ENCODE measurements at regions not wholly inside any gene's neighbourhood (a gene's known extent, or its start where the extent isn't known, plus 50 kb on each side); places are given as distances from the start of the nearest gene placed in this dataset.

DNA sequence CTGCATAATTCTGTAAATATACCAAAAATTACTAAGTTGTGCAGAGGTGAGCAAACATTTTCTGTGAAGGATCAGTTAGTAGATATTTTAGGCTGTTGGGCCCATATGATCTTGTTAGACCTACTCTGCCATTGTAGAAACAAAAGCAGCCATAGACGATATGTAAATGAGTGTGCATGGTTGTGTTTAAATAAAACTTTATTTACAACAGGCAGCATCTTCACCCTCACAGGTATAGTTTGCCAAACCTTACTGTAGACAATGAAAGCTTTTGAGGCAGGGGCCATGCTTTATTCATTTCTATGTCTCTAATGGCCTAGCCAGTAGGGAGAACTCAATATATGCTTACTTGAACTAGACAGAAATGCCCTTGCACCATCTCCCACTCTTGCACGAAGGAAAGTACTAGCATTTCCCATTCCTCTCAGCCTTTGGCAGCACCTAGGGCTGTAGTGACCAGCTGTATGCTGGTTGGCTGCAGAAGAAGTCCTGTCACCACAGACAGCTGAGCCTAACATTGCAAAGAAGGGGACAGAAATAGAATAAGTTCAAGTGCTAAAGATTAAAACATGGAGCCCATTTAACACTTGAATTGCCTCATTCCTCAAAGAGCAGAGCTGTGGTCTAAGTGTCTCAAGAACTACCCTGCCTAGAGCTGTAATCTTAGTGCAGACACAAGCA is 305.1 kb upstream of the MGAT5 start:
- H3K4me3 ChIP-seq (ENCODE audit: low read depth, low read length): no peak overlapping the region
- DNase-seq (ENCODE audit: low read depth): no peak
- TF ChIP-seq, protein P1, sequence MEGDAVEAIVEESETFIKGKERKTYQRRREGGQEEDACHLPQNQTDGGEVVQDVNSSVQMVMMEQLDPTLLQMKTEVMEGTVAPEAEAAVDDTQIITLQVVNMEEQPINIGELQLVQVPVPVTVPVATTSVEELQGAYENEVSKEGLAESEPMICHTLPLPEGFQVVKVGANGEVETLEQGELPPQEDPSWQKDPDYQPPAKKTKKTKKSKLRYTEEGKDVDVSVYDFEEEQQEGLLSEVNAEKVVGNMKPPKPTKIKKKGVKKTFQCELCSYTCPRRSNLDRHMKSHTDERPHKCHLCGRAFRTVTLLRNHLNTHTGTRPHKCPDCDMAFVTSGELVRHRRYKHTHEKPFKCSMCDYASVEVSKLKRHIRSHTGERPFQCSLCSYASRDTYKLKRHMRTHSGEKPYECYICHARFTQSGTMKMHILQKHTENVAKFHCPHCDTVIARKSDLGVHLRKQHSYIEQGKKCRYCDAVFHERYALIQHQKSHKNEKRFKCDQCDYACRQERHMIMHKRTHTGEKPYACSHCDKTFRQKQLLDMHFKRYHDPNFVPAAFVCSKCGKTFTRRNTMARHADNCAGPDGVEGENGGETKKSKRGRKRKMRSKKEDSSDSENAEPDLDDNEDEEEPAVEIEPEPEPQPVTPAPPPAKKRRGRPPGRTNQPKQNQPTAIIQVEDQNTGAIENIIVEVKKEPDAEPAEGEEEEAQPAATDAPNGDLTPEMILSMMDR (IDR thresholded peaks at IDR 0.05; ENCODE audit: low read depth, low read length, missing control alignments): no peak

DNA sequence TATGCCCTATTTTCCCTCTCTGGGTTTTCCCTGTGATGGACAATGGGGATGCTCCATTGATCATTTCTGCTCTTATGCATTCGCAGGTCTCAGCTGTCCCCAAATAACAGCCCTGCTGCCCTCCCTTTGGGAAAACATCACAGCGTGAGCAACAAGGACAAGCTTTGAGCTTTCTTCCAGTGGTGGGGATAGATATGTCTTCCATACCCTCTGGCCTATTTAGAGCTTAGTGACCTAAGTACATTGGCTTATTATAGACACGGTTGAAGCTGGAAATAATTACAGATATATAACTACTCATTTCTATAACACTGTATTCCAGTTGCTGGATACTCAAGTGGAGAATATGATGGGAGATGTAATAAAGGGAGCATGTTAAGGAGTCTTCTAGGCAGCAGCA is 304.3 kb upstream of the MGAT5 start:
- TF ChIP-seq, protein P1 (IDR thresholded peaks at IDR 0.05; ENCODE audit: low read depth, low read length, missing control alignments): no peak
- DNase-seq (ENCODE audit: low read depth): no peak
- H3K4me3 ChIP-seq (ENCODE audit: low read depth, low read length): no peak overlapping the region

DNA sequence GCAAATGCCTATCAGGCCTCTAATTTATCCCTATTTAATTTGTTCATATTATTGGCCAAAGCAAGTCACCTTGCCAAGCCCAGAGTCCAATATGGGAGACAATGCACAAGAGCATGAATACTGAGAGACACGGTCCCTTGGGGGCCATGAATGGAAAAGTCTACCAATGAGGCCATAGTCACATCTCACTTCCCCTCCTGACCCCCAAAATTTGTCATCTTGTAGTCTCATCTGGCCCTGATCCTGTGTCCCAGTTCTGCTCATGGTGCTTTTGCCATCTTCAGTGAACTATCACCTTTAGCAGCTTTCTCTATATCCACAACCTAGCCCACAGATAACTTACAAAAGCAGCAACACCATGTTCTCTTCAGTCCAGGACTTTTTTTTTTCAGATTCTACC is 302.7 kb upstream of the MGAT5 start:
- TF ChIP-seq, protein P1 (IDR thresholded peaks at IDR 0.05; ENCODE audit: low read depth, low read length, missing control alignments): no peak
- no peak overlapping the region for H3K4me3 ChIP-seq (ENCODE audit: low read depth, low read length)
- DNase-seq (ENCODE audit: low read depth): no peak

DNA sequence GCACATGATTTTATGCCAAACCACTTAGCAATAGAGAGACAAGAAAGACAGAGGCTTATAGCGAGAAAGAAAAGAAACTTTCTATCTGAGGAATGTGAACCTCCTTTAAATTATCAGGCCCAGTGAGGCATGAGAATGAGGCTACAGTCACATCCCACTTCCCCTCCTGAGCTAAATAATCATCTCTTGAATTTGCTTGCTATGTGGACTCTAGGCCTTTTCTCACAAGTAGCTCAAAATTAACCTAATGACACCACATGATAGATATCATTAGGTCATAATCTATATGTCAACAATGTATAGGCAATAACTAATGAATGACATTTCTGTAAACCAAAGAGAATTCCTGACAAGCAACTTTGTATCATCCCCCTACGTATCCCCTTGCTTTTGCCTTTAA is 301.5 kb upstream of the MGAT5 start:
- DNase-seq (ENCODE audit: low read depth): no peak
- TF ChIP-seq, protein P1 (IDR thresholded peaks at IDR 0.05; ENCODE audit: low read depth, low read length, missing control alignments): no peak

DNA sequence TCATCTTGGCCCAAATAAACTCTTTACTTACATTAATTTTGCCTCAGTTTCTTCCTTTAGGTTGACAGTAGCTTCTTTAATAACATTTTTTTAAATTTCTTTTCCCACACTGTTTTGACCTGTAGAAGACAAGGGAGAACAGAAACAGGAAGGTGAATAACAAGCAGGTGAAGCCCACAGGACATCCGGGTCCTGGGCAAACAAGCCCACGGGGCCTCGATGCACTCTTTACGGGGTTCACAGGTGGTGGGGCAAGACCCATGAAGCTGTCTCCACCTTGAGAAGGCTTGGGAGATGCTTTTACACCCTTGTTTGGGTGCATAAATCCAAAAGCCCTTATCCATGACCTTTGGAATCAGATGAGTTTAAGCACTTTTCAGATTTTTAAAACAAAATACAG is 301.0 kb upstream of the MGAT5 start:
- DNase-seq (ENCODE audit: low read depth): no peak
- TF ChIP-seq, protein P1 (IDR thresholded peaks at IDR 0.05; ENCODE audit: low read depth, low read length, missing control alignments): no peak
- no peak overlapping the region for H3K4me3 ChIP-seq (ENCODE audit: low read depth, low read length)

More for the DNA sequence above, 301.5 kb upstream of the MGAT5 start:
- H3K4me3 ChIP-seq (ENCODE audit: low read depth, low read length): no peak overlapping the region

DNA sequence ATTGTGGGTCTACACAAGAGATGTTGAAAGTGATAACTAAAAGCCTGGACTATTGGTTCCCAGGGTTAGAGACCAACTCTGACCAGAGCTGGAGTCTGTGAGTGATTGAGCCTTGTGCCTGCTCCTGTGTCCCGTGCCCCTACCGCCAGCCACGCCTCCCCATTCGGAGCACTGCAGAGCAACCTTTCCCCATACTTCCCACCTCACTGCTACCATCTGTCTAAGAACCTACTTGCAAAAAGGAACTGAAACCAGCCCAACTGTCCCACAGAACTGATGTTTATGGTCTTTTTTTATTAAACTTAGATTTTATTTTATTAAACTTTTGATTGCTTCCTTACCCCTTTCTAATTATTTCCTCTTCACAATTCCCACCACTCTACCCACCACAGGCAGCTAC is 300.3 kb upstream of the MGAT5 start:
- DNase-seq (ENCODE audit: low read depth): peak; percentile 46
- no peak overlapping the region for H3K4me3 ChIP-seq (ENCODE audit: low read depth, low read length)
- TF ChIP-seq, protein P1 (IDR thresholded peaks at IDR 0.05; ENCODE audit: low read depth, low read length, missing control alignments): no peak

DNA sequence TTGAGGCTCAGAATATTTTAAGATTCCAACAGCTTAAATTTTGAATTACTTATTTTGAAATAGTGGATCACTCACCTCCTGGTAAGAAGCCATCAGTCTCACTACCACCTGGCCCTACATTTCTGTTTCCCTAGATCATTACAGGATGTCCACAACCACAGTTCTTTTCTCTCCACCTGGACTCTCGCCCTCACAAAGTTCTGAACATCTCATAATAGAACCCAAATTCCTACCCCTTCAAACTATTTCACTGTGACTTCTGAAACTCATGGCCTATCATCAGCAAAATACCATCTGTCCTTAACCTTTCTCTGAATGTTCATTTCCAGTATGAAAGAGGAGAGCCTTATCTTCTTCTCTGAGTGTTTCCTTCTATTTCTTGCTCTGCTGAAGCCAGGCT is 299.2 kb upstream of the MGAT5 start:
- DNase-seq (ENCODE audit: low read depth): no peak

More for the DNA sequence above, 299.2 kb upstream of the MGAT5 start:
- H3K4me3 ChIP-seq (ENCODE audit: low read depth, low read length): no peak overlapping the region
- TF ChIP-seq, protein P1 (IDR thresholded peaks at IDR 0.05; ENCODE audit: low read depth, low read length, missing control alignments): no peak

Measured in GM12864 (cell line).